Suprapubic skin (tissue), 3 donors: ENCODE measurements at regions not wholly inside any gene's neighbourhood (a gene's known extent, or its start where the extent isn't known, plus 50 kb on each side); places are given as distances from the start of the nearest gene placed in this dataset.

Experiments
- CTCF ChIP-seq, 2 donors: fragments of 200-600 bp in 1 of 2; fragments of 450-650 bp in 1 of 2; sonication (generic) in 1 of 2; IDR thresholded peaks; one replicate each; pipeline ENCODE4 v1.5.1; 2016 to 2019; ENCODE audit warnings: antibody characterized with exemption in 2 of 2, mild to moderate bottlenecking in 1 of 2, moderate library complexity in 1 of 2
- POLR2A ChIP-seq, 2 donors: fragments of 450-650 bp; IDR thresholded peaks; one replicate each; pipeline ENCODE4 v1.6.1; 2017; ENCODE audit warnings: antibody characterized with exemption in 2 of 2, mild to moderate bottlenecking in 2 of 2, moderate library complexity in 2 of 2

GRCh38 chr3:124653071-124653796 lies 77.0 kb upstream of the UMPS start:
- TF ChIP-seq CTCF (IDR thresholded peaks at IDR 0.05) (no peak), POLR2A (IDR thresholded peaks at IDR 0.05) (no peak)
